GM23248 (cell line): ENCODE measurements at regions not wholly inside any gene's neighbourhood (a gene's known extent, or its start where the extent isn't known, plus 50 kb on each side); places are given as distances from the start of the nearest gene placed in this dataset.

Experiments
- EZH2 ChIP-seq: fragments of 200-600 bp; sonication (generic); IDR thresholded peaks from 2 replicates; pipeline ENCODE4 v1.6.1; 2018; ENCODE audit warnings: antibody characterized with exemption, mild to moderate bottlenecking; ENCODE audit not compliant: insufficient read depth, poor library complexity, severe bottlenecking
- EZH2phosphoT487 ChIP-seq: fragments of 200-600 bp; sonication (generic); IDR thresholded peaks from 2 replicates; pipeline ENCODE4 v1.6.1; 2018; ENCODE audit warnings: antibody characterized with exemption, moderate library complexity, mild to moderate bottlenecking, low read depth; ENCODE audit not compliant: insufficient read depth

DNA sequence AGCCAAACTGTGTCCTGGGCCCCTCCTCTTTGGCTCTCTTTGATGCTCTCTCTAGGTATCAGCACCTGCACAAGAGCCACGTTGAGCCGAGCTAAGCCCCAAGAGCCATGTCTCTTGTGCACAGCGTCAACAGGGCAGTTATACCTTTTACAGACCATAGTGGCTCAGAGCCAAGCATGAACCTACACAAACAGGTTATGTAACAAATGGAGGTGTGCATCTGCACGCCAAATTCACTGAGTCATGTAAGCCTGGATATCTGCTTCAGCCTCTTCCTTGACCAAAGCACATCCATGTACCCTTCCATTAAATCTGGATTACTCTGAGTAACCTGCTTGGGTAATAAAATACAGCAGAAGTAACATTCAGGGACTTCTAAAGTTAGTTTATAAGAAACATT lies 509.7 kb downstream of the NAV3 start:
- TF ChIP-seq EZH2 (no peak), EZH2phosphoT487 (no peak)
